Sigmoid colon (tissue), 6 donors: ENCODE measurements at regions not wholly inside any gene's neighbourhood (a gene's known extent, or its start where the extent isn't known, plus 50 kb on each side); places are given as distances from the start of the nearest gene placed in this dataset.

Experiments used
- DNase-seq: peaks from one replicate; pipeline ENCODE4 v3.0.0-alpha.2; 2019
- H3K27ac ChIP-seq, 4 donors: fragments of 200-600 bp; sonication (generic); one replicate each; pipeline ENCODE4 v1.5.1; 2016 to 2019; ENCODE audit warnings: mild to moderate bottlenecking in 1 of 4
- H3K27me3 ChIP-seq, 3 donors: fragments of 200-600 bp; sonication (generic); one replicate each; pipeline ENCODE4 v1.5.1; 2019; ENCODE audit warnings: mild to moderate bottlenecking in 1 of 3
- H3K36me3 ChIP-seq, 4 donors: fragments of 200-600 bp; sonication (generic); one replicate each; pipeline ENCODE4 v1.5.1; 2016 to 2019
- H3K4me1 ChIP-seq, 4 donors: fragments of 200-600 bp; sonication (generic); one replicate each; pipeline ENCODE4 v1.5.1; 2017 to 2019
- H3K4me3 ChIP-seq, 4 donors: fragments of 200-600 bp; sonication (generic); one replicate each; pipeline ENCODE4 v1.5.1; 2017 to 2019; ENCODE audit warnings: mild to moderate bottlenecking in 2 of 4, moderate library complexity in 1 of 4
- H3K9me3 ChIP-seq, 4 donors: fragments of 200-600 bp in 3 of 4; sonication (generic) in 3 of 4; one replicate each; pipeline versions ENCODE4 v1.5.1 to v1.6.1; 2013 to 2019
- CTCF ChIP-seq, 4 experiments: fragments of 450-650 bp in 3 of 4; fragments of 200-600 bp in 1 of 4; IDR thresholded peaks; one replicate each; pipeline ENCODE4 v1.5.1; 2016 to 2019; ENCODE audit warnings: antibody characterized with exemption in 4 of 4, mild to moderate bottlenecking in 3 of 4, moderate library complexity in 2 of 4
- EP300 ChIP-seq, 4 donors: sonication (generic); formaldehyde crosslinking; IDR thresholded peaks; one replicate each; pipeline ENCODE4 v1.6.1; 2017; ENCODE audit warnings: antibody characterized with exemption in 4 of 4
- POLR2A ChIP-seq, 2 donors: fragments of 450-650 bp; IDR thresholded peaks; one replicate each; pipeline ENCODE4 v1.6.1; 2016; ENCODE audit warnings: antibody characterized with exemption in 2 of 2, mild to moderate bottlenecking in 2 of 2, moderate library complexity in 2 of 2
- POLR2AphosphoS5 ChIP-seq, 4 donors: sonication (generic); formaldehyde crosslinking; IDR thresholded peaks; one replicate each; pipeline ENCODE4 v1.6.1; 2017; ENCODE audit warnings: antibody characterized with exemption in 4 of 4
- WGBS, 2 donors: extraction: QIAGEN DNeasy Blood & Tissue Kit; methylation state at CpG; one replicate each; pipeline ENCODE4 v1.1.7; 2013; 5-methylcytosine and 5-hydroxymethylcytosine counted together
- intact Hi-C: fragments of 100-400 bp; cut with DNase I; formaldehyde crosslinking; loops from one replicate; pipeline ENCODE4 v1.15.1; 2023
- donor health status: healthy with polysubstance abuse.
- donor health status: healthy.

- no peaks in the 10 kb centered on the region for H3K36me3 ChIP-seq
- no peaks in the 10 kb centered on the region for H3K4me1 ChIP-seq
- DNase-seq, result no peak
- TF ChIP-seq EP300 (IDR thresholded peaks at IDR 0.05) (no peak), CTCF (IDR thresholded peaks at IDR 0.05) (no peak), POLR2A (IDR thresholded peaks at IDR 0.05) (no peak), POLR2AphosphoS5 (IDR thresholded peaks at IDR 0.05) (no peak)
- no peak overlapping the region for H3K27ac ChIP-seq
- intact Hi-C loops, result no loop called here
- no peaks in the 10 kb centered on the region for H3K27me3 ChIP-seq
- H3K4me3 ChIP-seq, result no peak overlapping the region
- 27 to 76% methylated on average over 1 of the region's 1 CpG for WGBS, 2 donors
- H3K9me3 ChIP-seq, result no peaks in the 10 kb centered on the region
Observed at GRCh38 chr14:22158560-22158959, 430.5 kb downstream of the DAD1 start.

DNA sequence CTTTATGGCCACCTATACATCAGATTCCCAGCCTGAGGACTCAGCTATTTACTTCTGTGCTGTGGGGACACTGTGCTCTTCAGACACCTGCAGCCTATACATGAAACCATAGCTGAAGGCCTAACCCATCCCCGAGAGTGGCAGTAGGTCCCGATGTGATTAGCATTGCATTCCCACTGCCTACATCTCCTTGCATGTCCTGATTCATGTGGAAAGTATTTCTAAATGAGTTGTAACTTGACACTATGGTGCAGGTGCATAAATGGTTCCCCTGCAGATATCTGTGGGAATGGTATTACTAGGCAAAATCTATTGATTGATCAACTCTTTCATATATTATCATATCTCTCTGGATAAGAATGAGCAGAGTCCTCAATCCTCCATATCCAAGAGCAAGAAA is 433.5 kb downstream of the DAD1 start:
- Histone ChIP-seq H3K4me1 (no peaks in the 10 kb centered on the region), H3K4me3 (no peak overlapping the region), H3K27me3 (no peaks in the 10 kb centered on the region), H3K36me3 (no peaks in the 10 kb centered on the region), H3K27ac (no peak overlapping the region), H3K9me3 (peaks cover 0 to 4% (median under 1%) of the 10 kb centered on the region in 4 donors)
- no peak for DNase-seq
- TF ChIP-seq EP300 (IDR thresholded peaks at IDR 0.05), result no peak
- intact Hi-C loops, result no loop called here
- WGBS, 2 donors, result 91 to 94% methylated on average over 2 of the region's 2 CpGs

- H3K36me3 ChIP-seq, result no peaks in the 10 kb centered on the region
- no peak overlapping the region for H3K4me3 ChIP-seq
- no peak for DNase-seq
- H3K9me3 ChIP-seq, result peaks cover 0 to 4% (median under 1%) of the 10 kb centered on the region in 4 donors
- H3K4me1 ChIP-seq, result no peaks in the 10 kb centered on the region
- no peak overlapping the region for H3K27ac ChIP-seq
- intact Hi-C loops, result no loop called here
- TF ChIP-seq POLR2AphosphoS5 (IDR thresholded peaks at IDR 0.05), result no peak
- no peak for TF ChIP-seq CTCF (IDR thresholded peaks at IDR 0.05)
- TF ChIP-seq EP300 (IDR thresholded peaks at IDR 0.05), result no peak
- no peak for TF ChIP-seq POLR2A (IDR thresholded peaks at IDR 0.05)
- H3K27me3 ChIP-seq, result no peaks in the 10 kb centered on the region
Observed at GRCh38 chr14:22152903-22153302, 436.1 kb downstream of the DAD1 start.

DNA sequence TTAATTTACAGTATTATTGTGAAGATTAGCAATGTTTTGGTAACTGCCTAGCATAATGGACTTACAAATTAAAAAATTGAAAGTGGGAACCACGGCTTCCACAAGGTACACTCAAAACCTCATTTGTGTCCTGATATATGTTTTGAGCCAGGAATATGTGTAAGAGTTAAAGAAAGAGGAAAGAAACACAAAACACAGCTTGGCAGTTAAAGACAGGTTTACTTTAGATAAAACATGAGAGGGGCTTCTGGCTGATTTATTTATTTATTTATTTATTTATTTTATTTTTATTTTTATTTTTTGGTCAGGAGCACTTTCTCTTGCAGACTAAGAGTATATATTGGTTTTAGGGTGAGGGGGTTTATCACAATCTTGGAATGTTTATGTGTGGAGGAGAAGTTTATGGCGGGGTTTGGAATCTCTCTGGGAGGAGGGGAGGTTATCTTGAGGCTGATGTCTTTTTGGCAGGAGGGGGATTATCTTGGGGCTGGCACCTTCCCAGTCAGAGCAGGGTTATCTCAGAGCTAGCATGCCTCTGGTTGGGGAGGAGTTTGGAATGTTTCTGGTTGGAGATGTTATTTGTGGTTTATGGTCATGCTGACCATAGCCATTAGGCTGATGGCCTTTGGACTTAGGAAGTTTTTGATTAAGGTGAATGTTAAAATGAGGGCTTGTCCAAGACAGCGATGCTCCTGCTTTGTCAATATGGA is 436.7 kb downstream of the DAD1 start:
- 73 to 76% methylated on average over 3 of the region's 3 CpGs for WGBS, 2 donors
- peaks cover 0 to 4% (median under 1%) of the 10 kb centered on the region in 4 donors for H3K9me3 ChIP-seq
- H3K4me1 ChIP-seq, result no peaks in the 10 kb centered on the region
- no peak overlapping the region for H3K4me3 ChIP-seq
- H3K27me3 ChIP-seq, result no peaks in the 10 kb centered on the region
- no peak overlapping the region for H3K27ac ChIP-seq
- DNase-seq, result no peak
- no peaks in the 10 kb centered on the region for H3K36me3 ChIP-seq
- TF ChIP-seq POLR2A (IDR thresholded peaks at IDR 0.05) (no peak), EP300 (IDR thresholded peaks at IDR 0.05) (no peak), CTCF (IDR thresholded peaks at IDR 0.05) (no peak), POLR2AphosphoS5 (IDR thresholded peaks at IDR 0.05) (no peak)
- intact Hi-C loops, result no loop called here

- Histone ChIP-seq H3K27ac (no peak overlapping the region), H3K9me3 (peaks cover 0 to 4% (median under 1%) of the 10 kb centered on the region in 4 donors), H3K4me1 (no peaks in the 10 kb centered on the region), H3K36me3 (no peaks in the 10 kb centered on the region), H3K4me3 (no peak overlapping the region), H3K27me3 (no peaks in the 10 kb centered on the region)
- WGBS, 2 donors, result 13 to 60% methylated on average over 4 of the region's 4 CpGs
- no peak for DNase-seq
- intact Hi-C loops, result no loop called here
- TF ChIP-seq POLR2AphosphoS5 (IDR thresholded peaks at IDR 0.05) (no peak), POLR2A (IDR thresholded peaks at IDR 0.05) (no peak), CTCF (IDR thresholded peaks at IDR 0.05) (no peak), EP300 (IDR thresholded peaks at IDR 0.05) (no peak)
Observed at GRCh38 chr14:22151121-22151520, 437.9 kb downstream of the DAD1 start.
